ENCODE measurements at regions not wholly inside any gene's neighbourhood (a gene's known extent, or its start where the extent isn't known, plus 50 kb on each side); places are given as distances from the start of the nearest gene placed in this dataset.

- TF ChIP-seq CTCF (IDR thresholded peaks at IDR 0.05), result no peak
- TF ChIP-seq POLR2AphosphoS5 (IDR thresholded peaks at IDR 0.05), result no peak
Measured at GRCh38 chr17:77709594-77709993, 248.9 kb upstream of the TNRC6C start.

Data from breast epithelium (tissue), 3 donors.